HEK293 (cell line): ENCODE measurements at regions not wholly inside any gene's neighbourhood (a gene's known extent, or its start where the extent isn't known, plus 50 kb on each side); places are given as distances from the start of the nearest gene placed in this dataset.

Experiments used
- BCL11B ChIP-seq: fragments of 450-650 bp; formaldehyde crosslinking; IDR thresholded peaks from 2 replicates; pipeline ENCODE4 v1.5.1; 2016; ENCODE audit warnings: low read depth, missing biosample characterization, missing genetic modification characterization
- KLF10 ChIP-seq: fragments of 450-650 bp; IDR thresholded peaks from 2 replicates; pipeline ENCODE4 v1.5.1; 2018; ENCODE audit warnings: missing biosample characterization, mild to moderate bottlenecking, missing genetic modification characterization
- KLF7 ChIP-seq: fragments of 450-650 bp; formaldehyde crosslinking; IDR thresholded peaks from 2 replicates; pipeline ENCODE4 v1.5.1; 2016; ENCODE audit warnings: missing biosample characterization, missing genetic modification characterization, borderline replicate concordance
- MYNN ChIP-seq: fragments of 450-650 bp; formaldehyde crosslinking; IDR thresholded peaks from 2 replicates; pipeline ENCODE4 v1.5.1; 2016; ENCODE audit warnings: missing biosample characterization, missing genetic modification characterization, borderline replicate concordance
- WT1 ChIP-seq: fragments of 450-650 bp; formaldehyde crosslinking; IDR thresholded peaks from 2 replicates; pipeline ENCODE4 v1.5.1; 2016; ENCODE audit warnings: missing biosample characterization, missing genetic modification characterization
- ZBTB20 ChIP-seq: fragments of 450-650 bp; formaldehyde crosslinking; IDR thresholded peaks from 2 replicates; pipeline ENCODE4 v1.5.1; 2016; ENCODE audit warnings: missing biosample characterization, missing genetic modification characterization
- ZNF138 ChIP-seq: fragments of 450-650 bp; formaldehyde crosslinking; IDR thresholded peaks from 2 replicates; pipeline ENCODE4 v1.5.1; 2016; ENCODE audit warnings: missing biosample characterization, missing genetic modification characterization, borderline replicate concordance
- ZNF248 ChIP-seq: fragments of 450-650 bp; formaldehyde crosslinking; IDR thresholded peaks from 2 replicates; pipeline ENCODE4 v1.5.1; 2017; ENCODE audit warnings: missing biosample characterization, missing genetic modification characterization
- ZNF266 ChIP-seq: fragments of 450-650 bp; formaldehyde crosslinking; IDR thresholded peaks from 2 replicates; pipeline ENCODE4 v1.5.1; 2016; ENCODE audit warnings: missing biosample characterization, missing genetic modification characterization, low read depth
- ZNF274 ChIP-seq, 2 experiments: fragments of 200-500 bp in 1 of 2; fragments of 450-650 bp in 1 of 2; sonication (Bioruptor generic) in 1 of 2; formaldehyde crosslinking in 1 of 2; IDR thresholded peaks; 2 replicates each; pipeline versions ENCODE4 v1.5.1 to v1.6.1; 2014 to 2016; ENCODE audit warnings: borderline replicate concordance in 1 of 2, inconsistent platforms in 1 of 2, low read length in 1 of 2, missing biosample characterization in 1 of 2, missing genetic modification characterization in 1 of 2
- ZNF354C ChIP-seq: fragments of 450-650 bp; formaldehyde crosslinking; IDR thresholded peaks from 2 replicates; pipeline ENCODE4 v1.5.1; 2016; ENCODE audit warnings: missing biosample characterization, missing genetic modification characterization, low read depth, borderline replicate concordance
- ZNF37A ChIP-seq: fragments of 450-650 bp; IDR thresholded peaks from 2 replicates; pipeline ENCODE4 v1.5.1; 2018; ENCODE audit warnings: missing biosample characterization, missing genetic modification characterization
- ZNF391 ChIP-seq: fragments of 450-650 bp; formaldehyde crosslinking; IDR thresholded peaks from 2 replicates; pipeline ENCODE4 v1.5.1; 2016; ENCODE audit warnings: low read depth, missing biosample characterization, missing genetic modification characterization, borderline replicate concordance
- ZNF423 ChIP-seq: fragments of 450-650 bp; formaldehyde crosslinking; IDR thresholded peaks from 2 replicates; pipeline ENCODE4 v1.5.1; 2016; ENCODE audit warnings: missing biosample characterization, missing genetic modification characterization
- ZNF433 ChIP-seq: fragments of 450-650 bp; formaldehyde crosslinking; IDR thresholded peaks from 2 replicates; pipeline ENCODE4 v1.5.1; 2016; ENCODE audit warnings: missing biosample characterization, missing genetic modification characterization, low read depth
- ZNF501 ChIP-seq: fragments of 450-650 bp; formaldehyde crosslinking; IDR thresholded peaks from 2 replicates; pipeline ENCODE4 v1.5.1; 2016; ENCODE audit warnings: missing biosample characterization, missing genetic modification characterization
- ZNF623 ChIP-seq: fragments of 450-650 bp; formaldehyde crosslinking; IDR thresholded peaks from 2 replicates; pipeline ENCODE4 v1.5.1; 2016; ENCODE audit warnings: missing biosample characterization, missing genetic modification characterization
- ZNF670 ChIP-seq: fragments of 450-650 bp; formaldehyde crosslinking; IDR thresholded peaks from 2 replicates; pipeline ENCODE4 v1.5.1; 2016; ENCODE audit warnings: missing biosample characterization, missing genetic modification characterization, low read depth
- ZNF843 ChIP-seq: fragments of 450-650 bp; formaldehyde crosslinking; IDR thresholded peaks from 2 replicates; pipeline ENCODE4 v1.5.1; 2016; ENCODE audit warnings: missing biosample characterization, missing genetic modification characterization
- TF ChIP-seq, protein P1 (sequence below): fragments of 450-650 bp; formaldehyde crosslinking; IDR thresholded peaks from 2 replicates; pipeline ENCODE4 v1.5.1; 2016; ENCODE audit warnings: missing biosample characterization, missing genetic modification characterization
- TF ChIP-seq, protein P2 (sequence below): fragments of 450-650 bp; formaldehyde crosslinking; IDR thresholded peaks from 2 replicates; pipeline ENCODE4 v1.5.1; 2016; ENCODE audit warnings: missing biosample characterization, missing genetic modification characterization
- TF ChIP-seq, protein P3 (sequence below): fragments of 450-650 bp; formaldehyde crosslinking; IDR thresholded peaks from 2 replicates; pipeline ENCODE4 v1.5.1; 2016; ENCODE audit warnings: missing biosample characterization, missing genetic modification characterization
- TF ChIP-seq, protein P4 (sequence below): fragments of 450-650 bp; IDR thresholded peaks from 2 replicates; pipeline ENCODE4 v1.5.1; 2018; ENCODE audit warnings: missing biosample characterization, mild to moderate bottlenecking, missing genetic modification characterization
- TF ChIP-seq, protein P5 (sequence below): fragments of 450-650 bp; formaldehyde crosslinking; IDR thresholded peaks from 2 replicates; pipeline ENCODE4 v1.5.1; 2017; ENCODE audit warnings: missing biosample characterization, mild to moderate bottlenecking, missing genetic modification characterization, moderate library complexity
- TF ChIP-seq, protein P6 (sequence below): fragments of 450-650 bp; formaldehyde crosslinking; IDR thresholded peaks from 2 replicates; pipeline ENCODE4 v1.5.1; 2016; ENCODE audit warnings: missing biosample characterization, missing genetic modification characterization
- TF ChIP-seq, protein P7 (sequence below): fragments of 450-650 bp; formaldehyde crosslinking; IDR thresholded peaks from 2 replicates; pipeline ENCODE4 v1.5.1; 2016; ENCODE audit warnings: missing biosample characterization, missing genetic modification characterization

DNA sequence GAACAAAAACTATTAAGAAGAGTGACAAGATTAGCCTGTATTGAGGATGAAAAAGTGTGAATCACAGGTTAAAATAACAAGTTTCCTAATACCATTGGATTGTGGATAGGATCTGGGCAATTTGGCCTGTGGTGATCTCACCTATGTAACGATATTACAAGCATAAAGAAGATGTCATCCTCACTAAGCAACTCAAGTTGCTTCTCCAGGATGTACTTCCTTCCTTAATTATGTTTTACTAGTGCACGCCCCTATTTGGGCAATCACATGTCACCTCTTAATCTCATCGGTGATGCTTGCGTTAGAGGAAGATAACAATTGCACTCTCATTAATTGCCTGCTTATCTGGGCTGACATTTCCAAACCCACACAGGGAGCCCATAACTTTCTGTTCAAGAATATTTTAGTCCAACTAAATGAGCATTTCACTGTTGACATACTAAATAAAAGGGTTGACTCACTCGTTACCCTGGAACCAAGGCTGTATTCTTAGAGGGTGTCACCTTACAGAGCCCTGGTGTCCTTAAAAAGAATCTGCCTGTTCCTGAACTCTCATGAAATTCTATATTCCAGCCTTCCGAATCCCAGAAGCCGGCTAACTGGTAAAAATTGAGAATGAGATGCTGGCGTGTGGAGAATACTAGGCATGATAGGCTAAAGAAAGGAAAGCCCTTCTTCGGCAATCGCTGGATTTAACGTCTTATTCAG is 88.2 kb upstream of the ATXN1 start (continued):
- TF ChIP-seq KLF10 (tag by site-specific recombination) (peak; percentile 95), ZNF138 (tag by site-specific recombination) (no peak), ZNF391 (peak; percentile 60; the same call in 1 of the 2 replicates), ZNF354C (no peak), ZNF423 (tag by site-specific recombination) (no peak), KLF7 (tag by site-specific recombination) (peak; percentile 95; the same call in 1 of the 2 replicates), BCL11B (tag by site-specific recombination) (no peak), ZNF623 (tag by site-specific recombination) (0 out of 2 replicates have a peak, but pooled peaks have one; percentile 30), ZNF37A (tag by site-specific recombination) (no peak), ZNF843 (peak; percentile 98), ZNF501 (tag by site-specific recombination) (no peak; the same call in 1 of the 2 replicates), ZNF248 (no peak), ZBTB20 (tag by site-specific recombination) (peak; percentile 79), ZNF670 (tag by site-specific recombination) (no peak), ZNF266 (tag by site-specific recombination) (no peak), MYNN (tag by site-specific recombination) (no peak; the same call in 1 of the 2 replicates), ZNF433 (tag by site-specific recombination) (no peak), ZNF274 (IDR thresholded peaks at IDR 0.05; ENCODE audit: low read length) (no peak), ZNF274 (tag by site-specific recombination; IDR thresholded peaks at IDR 0.05; ENCODE audit: borderline replicate concordance) (no peak), WT1 (tag by site-specific recombination) (peak; percentile 97)
- TF ChIP-seq, protein P1, sequence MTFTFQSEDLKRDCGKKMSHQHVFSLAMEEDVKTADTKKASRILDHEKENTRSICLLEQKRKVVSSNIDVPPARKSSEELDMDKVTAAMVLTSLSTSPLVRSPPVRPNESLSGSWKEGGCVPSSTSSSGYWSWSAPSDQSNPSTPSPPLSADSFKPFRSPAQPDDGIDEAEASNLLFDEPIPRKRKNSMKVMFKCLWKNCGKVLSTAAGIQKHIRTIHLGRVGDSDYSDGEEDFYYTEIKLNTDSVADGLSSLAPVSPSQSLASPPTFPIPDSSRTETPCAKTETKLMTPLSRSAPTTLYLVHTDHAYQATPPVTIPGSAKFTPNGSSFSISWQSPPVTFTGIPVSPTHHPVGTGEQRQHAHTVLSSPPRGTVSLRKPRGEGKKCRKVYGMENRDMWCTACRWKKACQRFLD (tag by site-specific recombination), result no peak
- TF ChIP-seq, protein P2, sequence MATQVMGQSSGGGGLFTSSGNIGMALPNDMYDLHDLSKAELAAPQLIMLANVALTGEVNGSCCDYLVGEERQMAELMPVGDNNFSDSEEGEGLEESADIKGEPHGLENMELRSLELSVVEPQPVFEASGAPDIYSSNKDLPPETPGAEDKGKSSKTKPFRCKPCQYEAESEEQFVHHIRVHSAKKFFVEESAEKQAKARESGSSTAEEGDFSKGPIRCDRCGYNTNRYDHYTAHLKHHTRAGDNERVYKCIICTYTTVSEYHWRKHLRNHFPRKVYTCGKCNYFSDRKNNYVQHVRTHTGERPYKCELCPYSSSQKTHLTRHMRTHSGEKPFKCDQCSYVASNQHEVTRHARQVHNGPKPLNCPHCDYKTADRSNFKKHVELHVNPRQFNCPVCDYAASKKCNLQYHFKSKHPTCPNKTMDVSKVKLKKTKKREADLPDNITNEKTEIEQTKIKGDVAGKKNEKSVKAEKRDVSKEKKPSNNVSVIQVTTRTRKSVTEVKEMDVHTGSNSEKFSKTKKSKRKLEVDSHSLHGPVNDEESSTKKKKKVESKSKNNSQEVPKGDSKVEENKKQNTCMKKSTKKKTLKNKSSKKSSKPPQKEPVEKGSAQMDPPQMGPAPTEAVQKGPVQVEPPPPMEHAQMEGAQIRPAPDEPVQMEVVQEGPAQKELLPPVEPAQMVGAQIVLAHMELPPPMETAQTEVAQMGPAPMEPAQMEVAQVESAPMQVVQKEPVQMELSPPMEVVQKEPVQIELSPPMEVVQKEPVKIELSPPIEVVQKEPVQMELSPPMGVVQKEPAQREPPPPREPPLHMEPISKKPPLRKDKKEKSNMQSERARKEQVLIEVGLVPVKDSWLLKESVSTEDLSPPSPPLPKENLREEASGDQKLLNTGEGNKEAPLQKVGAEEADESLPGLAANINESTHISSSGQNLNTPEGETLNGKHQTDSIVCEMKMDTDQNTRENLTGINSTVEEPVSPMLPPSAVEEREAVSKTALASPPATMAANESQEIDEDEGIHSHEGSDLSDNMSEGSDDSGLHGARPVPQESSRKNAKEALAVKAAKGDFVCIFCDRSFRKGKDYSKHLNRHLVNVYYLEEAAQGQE (tag by site-specific recombination), result no peak
- TF ChIP-seq, protein P3, sequence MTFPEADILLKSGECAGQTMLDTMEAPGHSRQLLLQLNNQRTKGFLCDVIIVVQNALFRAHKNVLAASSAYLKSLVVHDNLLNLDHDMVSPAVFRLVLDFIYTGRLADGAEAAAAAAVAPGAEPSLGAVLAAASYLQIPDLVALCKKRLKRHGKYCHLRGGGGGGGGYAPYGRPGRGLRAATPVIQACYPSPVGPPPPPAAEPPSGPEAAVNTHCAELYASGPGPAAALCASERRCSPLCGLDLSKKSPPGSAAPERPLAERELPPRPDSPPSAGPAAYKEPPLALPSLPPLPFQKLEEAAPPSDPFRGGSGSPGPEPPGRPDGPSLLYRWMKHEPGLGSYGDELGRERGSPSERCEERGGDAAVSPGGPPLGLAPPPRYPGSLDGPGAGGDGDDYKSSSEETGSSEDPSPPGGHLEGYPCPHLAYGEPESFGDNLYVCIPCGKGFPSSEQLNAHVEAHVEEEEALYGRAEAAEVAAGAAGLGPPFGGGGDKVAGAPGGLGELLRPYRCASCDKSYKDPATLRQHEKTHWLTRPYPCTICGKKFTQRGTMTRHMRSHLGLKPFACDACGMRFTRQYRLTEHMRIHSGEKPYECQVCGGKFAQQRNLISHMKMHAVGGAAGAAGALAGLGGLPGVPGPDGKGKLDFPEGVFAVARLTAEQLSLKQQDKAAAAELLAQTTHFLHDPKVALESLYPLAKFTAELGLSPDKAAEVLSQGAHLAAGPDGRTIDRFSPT (tag by site-specific recombination), result peak; percentile 87; the same call in 1 of the 2 replicates
- TF ChIP-seq, protein P4, sequence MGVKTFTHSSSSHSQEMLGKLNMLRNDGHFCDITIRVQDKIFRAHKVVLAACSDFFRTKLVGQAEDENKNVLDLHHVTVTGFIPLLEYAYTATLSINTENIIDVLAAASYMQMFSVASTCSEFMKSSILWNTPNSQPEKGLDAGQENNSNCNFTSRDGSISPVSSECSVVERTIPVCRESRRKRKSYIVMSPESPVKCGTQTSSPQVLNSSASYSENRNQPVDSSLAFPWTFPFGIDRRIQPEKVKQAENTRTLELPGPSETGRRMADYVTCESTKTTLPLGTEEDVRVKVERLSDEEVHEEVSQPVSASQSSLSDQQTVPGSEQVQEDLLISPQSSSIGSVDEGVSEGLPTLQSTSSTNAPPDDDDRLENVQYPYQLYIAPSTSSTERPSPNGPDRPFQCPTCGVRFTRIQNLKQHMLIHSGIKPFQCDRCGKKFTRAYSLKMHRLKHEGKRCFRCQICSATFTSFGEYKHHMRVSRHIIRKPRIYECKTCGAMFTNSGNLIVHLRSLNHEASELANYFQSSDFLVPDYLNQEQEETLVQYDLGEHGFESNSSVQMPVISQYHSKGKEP (tag by site-specific recombination), result peak; percentile 99
- TF ChIP-seq, protein P5, sequence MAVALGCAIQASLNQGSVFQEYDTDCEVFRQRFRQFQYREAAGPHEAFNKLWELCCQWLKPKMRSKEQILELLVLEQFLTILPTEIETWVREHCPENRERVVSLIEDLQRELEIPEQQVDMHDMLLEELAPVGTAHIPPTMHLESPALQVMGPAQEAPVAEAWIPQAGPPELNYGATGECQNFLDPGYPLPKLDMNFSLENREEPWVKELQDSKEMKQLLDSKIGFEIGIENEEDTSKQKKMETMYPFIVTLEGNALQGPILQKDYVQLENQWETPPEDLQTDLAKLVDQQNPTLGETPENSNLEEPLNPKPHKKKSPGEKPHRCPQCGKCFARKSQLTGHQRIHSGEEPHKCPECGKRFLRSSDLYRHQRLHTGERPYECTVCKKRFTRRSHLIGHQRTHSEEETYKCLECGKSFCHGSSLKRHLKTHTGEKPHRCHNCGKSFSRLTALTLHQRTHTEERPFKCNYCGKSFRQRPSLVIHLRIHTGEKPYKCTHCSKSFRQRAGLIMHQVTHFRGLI, result peak; percentile 54; the same call in 1 of the 2 replicates
- TF ChIP-seq, protein P6, sequence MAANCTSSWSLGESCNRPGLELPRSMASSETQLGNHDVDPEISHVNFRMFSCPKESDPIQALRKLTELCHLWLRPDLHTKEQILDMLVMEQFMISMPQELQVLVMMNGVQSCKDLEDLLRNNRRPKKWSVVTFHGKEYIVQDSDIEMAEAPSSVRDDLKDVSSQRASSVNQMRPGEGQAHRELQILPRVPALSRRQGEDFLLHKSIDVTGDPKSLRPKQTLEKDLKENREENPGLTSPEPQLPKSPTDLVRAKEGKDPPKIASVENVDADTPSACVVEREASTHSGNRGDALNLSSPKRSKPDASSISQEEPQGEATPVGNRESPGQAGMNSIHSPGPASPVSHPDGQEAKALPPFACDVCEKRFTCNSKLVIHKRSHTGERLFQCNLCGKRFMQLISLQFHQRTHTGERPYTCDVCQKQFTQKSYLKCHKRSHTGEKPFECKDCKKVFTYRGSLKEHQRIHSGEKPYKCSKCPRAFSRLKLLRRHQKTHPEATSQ (tag by site-specific recombination), result no peak
- TF ChIP-seq, protein P7, sequence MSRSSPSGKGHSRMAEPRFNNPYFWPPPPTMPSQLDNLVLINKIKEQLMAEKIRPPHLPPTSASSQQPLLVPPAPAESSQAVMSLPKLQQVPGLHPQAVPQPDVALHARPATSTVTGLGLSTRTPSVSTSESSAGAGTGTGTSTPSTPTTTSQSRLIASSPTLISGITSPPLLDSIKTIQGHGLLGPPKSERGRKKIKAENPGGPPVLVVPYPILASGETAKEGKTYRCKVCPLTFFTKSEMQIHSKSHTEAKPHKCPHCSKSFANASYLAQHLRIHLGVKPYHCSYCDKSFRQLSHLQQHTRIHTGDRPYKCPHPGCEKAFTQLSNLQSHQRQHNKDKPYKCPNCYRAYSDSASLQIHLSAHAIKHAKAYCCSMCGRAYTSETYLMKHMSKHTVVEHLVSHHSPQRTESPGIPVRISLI (tag by site-specific recombination), result peak; percentile 92; the same call in 1 of the 2 replicates
